IMR-90 (cell line): ENCODE measurements at regions not wholly inside any gene's neighbourhood (a gene's known extent, or its start where the extent isn't known, plus 50 kb on each side); places are given as distances from the start of the nearest gene placed in this dataset.

ENCODE experiments used
- MAFK ChIP-seq: IDR thresholded peaks from 2 replicates; pipeline ENCODE4 v1.6.1; 2012; ENCODE audit warnings: low read depth, low read length, improper control_type of control experiment
- MAZ ChIP-seq: IDR thresholded peaks from 2 replicates; pipeline ENCODE4 v1.6.1; 2012; ENCODE audit warnings: low read depth, mild to moderate bottlenecking, low read length, improper control_type of control experiment, moderate library complexity, borderline replicate concordance
- MXI1 ChIP-seq: IDR thresholded peaks from 2 replicates; pipeline ENCODE4 v1.6.1; 2012; ENCODE audit warnings: low read depth, mild to moderate bottlenecking, low read length, moderate library complexity, borderline replicate concordance
- POLR2A ChIP-seq: IDR thresholded peaks from 2 replicates; pipeline ENCODE4 v1.6.1; 2012; ENCODE audit warnings: mild to moderate bottlenecking, low read depth, low read length
- RAD21 ChIP-seq: IDR thresholded peaks from 2 replicates; pipeline ENCODE4 v1.6.1; 2012; ENCODE audit warnings: low read length, improper control_type of control experiment
- SMC3 ChIP-seq: fragments of 150-350 bp; IDR thresholded peaks from 2 replicates; pipeline ENCODE4 v1.6.1; 2016; ENCODE audit warnings: low read depth, mild to moderate bottlenecking, antibody characterized with exemption, low read length, moderate library complexity
- TF ChIP-seq, protein P1 (sequence below): conservative IDR thresholded peaks from 2 replicates; pipeline ENCODE4 v1.5.1; 2012; ENCODE audit warnings: mild to moderate bottlenecking, low read depth, low read length, improper control_type of control experiment

DNA sequence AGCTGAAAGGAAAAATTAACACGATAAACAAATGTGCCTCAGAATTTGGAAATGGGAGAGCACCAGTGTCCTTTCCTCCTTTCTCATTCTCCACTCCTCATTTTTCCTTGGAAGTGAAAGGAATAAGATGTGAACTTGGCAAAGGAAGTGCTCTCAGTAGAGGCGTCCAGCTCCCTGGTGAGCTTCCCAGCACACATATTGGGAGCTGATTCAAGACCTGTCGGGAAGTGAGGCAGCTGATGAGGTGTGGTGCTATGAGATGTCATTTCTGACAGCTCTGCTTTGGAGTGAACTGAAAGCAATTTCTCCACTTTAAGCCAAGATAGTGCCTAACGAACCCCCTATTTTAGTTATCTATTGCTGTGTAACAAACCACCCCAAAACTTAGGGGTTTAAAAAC lies 238.5 kb upstream of the IRX3 start:
- TF ChIP-seq RAD21 (no peak), MAFK (no peak), POLR2A (no peak), MAZ (no peak), MXI1 (no peak), SMC3 (no peak)
- TF ChIP-seq, protein P1, sequence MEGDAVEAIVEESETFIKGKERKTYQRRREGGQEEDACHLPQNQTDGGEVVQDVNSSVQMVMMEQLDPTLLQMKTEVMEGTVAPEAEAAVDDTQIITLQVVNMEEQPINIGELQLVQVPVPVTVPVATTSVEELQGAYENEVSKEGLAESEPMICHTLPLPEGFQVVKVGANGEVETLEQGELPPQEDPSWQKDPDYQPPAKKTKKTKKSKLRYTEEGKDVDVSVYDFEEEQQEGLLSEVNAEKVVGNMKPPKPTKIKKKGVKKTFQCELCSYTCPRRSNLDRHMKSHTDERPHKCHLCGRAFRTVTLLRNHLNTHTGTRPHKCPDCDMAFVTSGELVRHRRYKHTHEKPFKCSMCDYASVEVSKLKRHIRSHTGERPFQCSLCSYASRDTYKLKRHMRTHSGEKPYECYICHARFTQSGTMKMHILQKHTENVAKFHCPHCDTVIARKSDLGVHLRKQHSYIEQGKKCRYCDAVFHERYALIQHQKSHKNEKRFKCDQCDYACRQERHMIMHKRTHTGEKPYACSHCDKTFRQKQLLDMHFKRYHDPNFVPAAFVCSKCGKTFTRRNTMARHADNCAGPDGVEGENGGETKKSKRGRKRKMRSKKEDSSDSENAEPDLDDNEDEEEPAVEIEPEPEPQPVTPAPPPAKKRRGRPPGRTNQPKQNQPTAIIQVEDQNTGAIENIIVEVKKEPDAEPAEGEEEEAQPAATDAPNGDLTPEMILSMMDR: no peak
